Fibroblast of the aortic adventitia (primary cell): ENCODE measurements at regions not wholly inside any gene's neighbourhood (a gene's known extent, or its start where the extent isn't known, plus 50 kb on each side); places are given as distances from the start of the nearest gene placed in this dataset.
"Not testable (repeated sequence)": the region's sequence is repeated elsewhere in the genome, so short reads cannot be mapped to it uniquely, and the experiment has no call there.

ENCODE experiments used
- DNase-seq: peaks from one replicate; pipeline ENCODE4 v3.0.0-alpha.2; 2010; ENCODE audit warnings: low read depth
- H3K4me3 ChIP-seq: 2 replicates; pipeline ENCODE4 v1.5.1; 2011; ENCODE audit warnings: low read depth, mild to moderate bottlenecking, control low read depth, low read length, moderate library complexity
- CTCF ChIP-seq: IDR thresholded peaks from 2 replicates; pipeline ENCODE4 v1.5.1; 2011; ENCODE audit warnings: mild to moderate bottlenecking, low read length, control low read depth, inconsistent platforms; ENCODE audit not compliant: insufficient read depth

- TF ChIP-seq CTCF = no peak
- DNase-seq = no peak
- H3K4me3 ChIP-seq = no peak overlapping the region
Measured at GRCh38 chr12:102326982-102327381, 129.3 kb upstream of the PMCH start.

DNA sequence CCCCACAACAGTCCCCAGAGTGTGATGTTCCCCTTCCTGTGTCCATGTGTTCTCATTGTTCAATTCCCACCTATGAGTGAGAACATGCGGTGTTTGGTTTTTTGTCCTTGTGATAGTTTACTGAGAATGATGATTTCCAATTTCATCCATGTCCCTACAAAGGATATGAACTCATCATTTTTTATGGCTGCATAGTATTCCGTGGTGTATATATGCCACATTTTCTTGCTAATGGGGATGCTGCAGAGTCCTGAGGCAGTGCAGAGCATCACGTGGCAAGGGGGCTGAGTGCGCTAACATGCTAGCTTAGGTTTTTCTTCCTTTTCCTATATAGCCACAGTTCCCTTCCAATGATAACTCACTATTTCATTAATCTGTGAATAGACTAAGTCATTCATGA, 127.5 kb upstream of the PMCH start:
- not testable (repeated sequence) for DNase-seq

DNA sequence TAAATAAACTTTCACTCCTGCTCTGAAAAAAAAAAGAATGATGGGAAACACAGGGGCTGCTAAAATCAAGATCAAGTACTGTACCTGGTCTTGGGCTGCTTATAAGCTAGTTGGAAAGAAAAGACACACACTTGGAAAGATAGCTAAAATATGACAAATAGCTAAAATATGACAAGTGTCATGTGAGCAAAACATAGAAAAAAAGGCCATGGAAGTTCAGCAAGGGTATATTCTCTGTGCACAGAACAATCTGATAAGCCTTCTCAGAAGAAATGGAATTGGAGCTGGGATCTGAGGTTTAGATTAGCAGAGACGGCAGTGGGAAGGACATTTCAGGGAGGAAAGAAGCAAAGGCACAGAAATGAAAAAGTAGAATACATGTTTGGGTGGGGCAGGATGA, 126.2 kb upstream of the PMCH start:
- TF ChIP-seq CTCF = no peak
- H3K4me3 ChIP-seq = no peak overlapping the region
- DNase-seq = no peak

More for the DNA sequence above, 127.5 kb upstream of the PMCH start:
- H3K4me3 ChIP-seq = not testable (repeated sequence)

GRCh38 chr12:102322254-102322653, 124.6 kb upstream of the PMCH start:
- no peak overlapping the region for H3K4me3 ChIP-seq
- DNase-seq = no peak
- no peak for TF ChIP-seq CTCF

- H3K4me3 ChIP-seq = no peak overlapping the region
- DNase-seq = no peak
- no peak for TF ChIP-seq CTCF
Measured at GRCh38 chr12:102321305-102322082, 123.9 kb upstream of the PMCH start.

GRCh38 chr12:102317155-102317554, 119.5 kb upstream of the PMCH start:
- TF ChIP-seq CTCF = no peak
- no peak for DNase-seq
- H3K4me3 ChIP-seq = no peak overlapping the region

DNA sequence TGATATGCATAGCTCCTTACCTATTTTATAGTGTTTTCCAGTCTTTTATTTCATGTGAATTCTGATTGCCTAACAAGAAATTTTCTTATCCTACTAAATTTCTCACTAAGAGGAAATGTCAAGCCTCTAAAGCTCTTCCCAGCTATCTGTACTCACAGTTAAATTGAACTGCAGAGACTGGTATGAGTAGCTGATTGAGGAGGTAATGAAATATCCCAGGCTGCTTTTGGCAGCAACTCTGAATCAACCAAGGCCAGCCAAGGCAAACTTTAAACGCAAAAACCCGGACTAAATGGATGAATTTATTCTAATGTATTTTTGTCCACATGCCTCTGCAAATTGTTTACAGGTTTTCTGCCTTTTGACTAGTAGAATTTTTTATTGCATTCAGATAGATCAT, 119.1 kb upstream of the PMCH start:
- TF ChIP-seq CTCF = no peak
- H3K4me3 ChIP-seq = no peak overlapping the region
- DNase-seq = no peak
